Sigmoid colon (tissue), 6 donors: ENCODE measurements at regions not wholly inside any gene's neighbourhood (a gene's known extent, or its start where the extent isn't known, plus 50 kb on each side); places are given as distances from the start of the nearest gene placed in this dataset.

ENCODE experiments used
- DNase-seq: peaks from one replicate; pipeline ENCODE4 v3.0.0-alpha.2; 2019
- H3K27ac ChIP-seq, 4 donors: fragments of 200-600 bp; sonication (generic); one replicate each; pipeline ENCODE4 v1.5.1; 2016 to 2019; ENCODE audit warnings: mild to moderate bottlenecking in 1 of 4
- H3K27me3 ChIP-seq, 3 donors: fragments of 200-600 bp; sonication (generic); one replicate each; pipeline ENCODE4 v1.5.1; 2019; ENCODE audit warnings: mild to moderate bottlenecking in 1 of 3
- H3K36me3 ChIP-seq, 4 donors: fragments of 200-600 bp; sonication (generic); one replicate each; pipeline ENCODE4 v1.5.1; 2016 to 2019
- H3K4me1 ChIP-seq, 4 donors: fragments of 200-600 bp; sonication (generic); one replicate each; pipeline ENCODE4 v1.5.1; 2017 to 2019
- H3K4me3 ChIP-seq, 4 donors: fragments of 200-600 bp; sonication (generic); one replicate each; pipeline ENCODE4 v1.5.1; 2017 to 2019; ENCODE audit warnings: mild to moderate bottlenecking in 2 of 4, moderate library complexity in 1 of 4
- H3K9me3 ChIP-seq, 4 donors: fragments of 200-600 bp in 3 of 4; sonication (generic) in 3 of 4; one replicate each; pipeline versions ENCODE4 v1.5.1 to v1.6.1; 2013 to 2019
- CTCF ChIP-seq, 4 experiments: fragments of 450-650 bp in 3 of 4; fragments of 200-600 bp in 1 of 4; IDR thresholded peaks; one replicate each; pipeline ENCODE4 v1.5.1; 2016 to 2019; ENCODE audit warnings: antibody characterized with exemption in 4 of 4, mild to moderate bottlenecking in 3 of 4, moderate library complexity in 2 of 4
- EP300 ChIP-seq, 4 donors: sonication (generic); formaldehyde crosslinking; IDR thresholded peaks; one replicate each; pipeline ENCODE4 v1.6.1; 2017; ENCODE audit warnings: antibody characterized with exemption in 4 of 4
- POLR2A ChIP-seq, 2 donors: fragments of 450-650 bp; IDR thresholded peaks; one replicate each; pipeline ENCODE4 v1.6.1; 2016; ENCODE audit warnings: antibody characterized with exemption in 2 of 2, mild to moderate bottlenecking in 2 of 2, moderate library complexity in 2 of 2
- POLR2AphosphoS5 ChIP-seq, 4 donors: sonication (generic); formaldehyde crosslinking; IDR thresholded peaks; one replicate each; pipeline ENCODE4 v1.6.1; 2017; ENCODE audit warnings: antibody characterized with exemption in 4 of 4
- WGBS, 2 donors: extraction: QIAGEN DNeasy Blood & Tissue Kit; methylation state at CpG; one replicate each; pipeline ENCODE4 v1.1.7; 2013; 5-methylcytosine and 5-hydroxymethylcytosine counted together
- intact Hi-C: fragments of 100-400 bp; cut with DNase I; formaldehyde crosslinking; loops from one replicate; pipeline ENCODE4 v1.15.1; 2023
- donor health status: healthy with polysubstance abuse.
- donor health status: healthy.

- TF ChIP-seq POLR2AphosphoS5 (IDR thresholded peaks at IDR 0.05) (no peak), POLR2A (IDR thresholded peaks at IDR 0.05) (no peak), EP300 (IDR thresholded peaks at IDR 0.05) (no peak), CTCF (IDR thresholded peaks at IDR 0.05) (no peak)
- Histone ChIP-seq H3K9me3 (no peaks in the 10 kb centered on the region), H3K27ac (no peak overlapping the region), H3K36me3 (no peaks in the 10 kb centered on the region), H3K4me1 (no peaks in the 10 kb centered on the region), H3K4me3 (no peak overlapping the region), H3K27me3 (no peaks in the 10 kb centered on the region)
- 59 to 66% methylated on average over 4 of the region's 4 CpGs for WGBS, 2 donors
- intact Hi-C loops: no loop called here
- no peak for DNase-seq
These were observed 256.4 kb downstream of the PRDM2 start for GRCh38 chr1:13956393-13956792.

GRCh38 chr1:13960375-13960987 lies 260.5 kb downstream of the PRDM2 start:
- WGBS, 2 donors: 10 to 13% methylated on average over 12 of the region's 12 CpGs
- Histone ChIP-seq H3K9me3 (no peaks in the 10 kb centered on the region), H3K4me1 (no peaks in the 10 kb centered on the region), H3K27me3 (no peaks in the 10 kb centered on the region), H3K4me3 (no peak overlapping the region), H3K36me3 (no peaks in the 10 kb centered on the region), H3K27ac (no peak overlapping the region)
- peak; percentile 81 for DNase-seq
- intact Hi-C loops: loop anchor here (1.0 to 5.0 kb wide), 2 partner anchors 295 to 1087 kb away; no protein-coding TSS in a partner anchor
- TF ChIP-seq POLR2AphosphoS5 (IDR thresholded peaks at IDR 0.05) (no peak), CTCF (IDR thresholded peaks at IDR 0.05) (peak; percentile 77 to 94 (median 92)), POLR2A (IDR thresholded peaks at IDR 0.05) (no peak), EP300 (IDR thresholded peaks at IDR 0.05) (no peak)

- H3K4me1 ChIP-seq: no peaks in the 10 kb centered on the region
- H3K4me3 ChIP-seq: no peak overlapping the region
- WGBS, 2 donors: 79 to 83% methylated on average over 4 of the region's 4 CpGs
- H3K9me3 ChIP-seq: no peaks in the 10 kb centered on the region
- TF ChIP-seq POLR2AphosphoS5 (IDR thresholded peaks at IDR 0.05) (no peak), CTCF (IDR thresholded peaks at IDR 0.05) (no peak)
- no peak overlapping the region for H3K27ac ChIP-seq
- intact Hi-C loops: loop anchor here (5.0 kb wide), 1 partner anchor 1083 kb away; no protein-coding TSS in a partner anchor
- H3K27me3 ChIP-seq: no peaks in the 10 kb centered on the region
- H3K36me3 ChIP-seq: no peaks in the 10 kb centered on the region
- DNase-seq: no peak
These were observed 264.8 kb downstream of the PRDM2 start for GRCh38 chr1:13964768-13965167.

GRCh38 chr1:13965770-13966398 lies 265.9 kb downstream of the PRDM2 start:
- Histone ChIP-seq H3K4me3 (no peak overlapping the region), H3K36me3 (no peaks in the 10 kb centered on the region), H3K9me3 (peaks cover 0 to 5% (median 2%) of the 10 kb centered on the region in 4 donors), H3K27me3 (no peaks in the 10 kb centered on the region), H3K4me1 (no peaks in the 10 kb centered on the region), H3K27ac (no peak overlapping the region)
- TF ChIP-seq EP300 (IDR thresholded peaks at IDR 0.05) (no peak), CTCF (IDR thresholded peaks at IDR 0.05) (peak in 3 of 4 experiments; percentile 11 to 35 (median 29))
- peak; percentile 82 for DNase-seq
- intact Hi-C loops: no loop called here
- 27 to 39% methylated on average over 8 of the region's 8 CpGs for WGBS, 2 donors
